GM23248 (cell line): ENCODE measurements at regions not wholly inside any gene's neighbourhood (a gene's known extent, or its start where the extent isn't known, plus 50 kb on each side); places are given as distances from the start of the nearest gene placed in this dataset.
A peak's percentile ranks its signal among the peaks of the same experiment; 100 is the strongest.

ENCODE experiments used
- DNase-seq: peaks from one replicate; pipeline ENCODE4 v3.0.0-alpha.2; 2015
- H2AFZ ChIP-seq: fragments of 200-600 bp; sonication (generic); 2 replicates; pipeline ENCODE4 v1.6.1; 2016; ENCODE audit warnings: antibody characterized with exemption
- H3F3A ChIP-seq: fragments of 200-600 bp; sonication (generic); 2 replicates; pipeline ENCODE4 v1.6.1; 2016; ENCODE audit warnings: mild to moderate bottlenecking, antibody characterized with exemption, mixed run types; ENCODE audit not compliant: insufficient read depth
- H3K27ac ChIP-seq: fragments of 200-600 bp; sonication (generic); 2 replicates; pipeline ENCODE4 v1.5.1; 2016; ENCODE audit warnings: mild to moderate bottlenecking
- H3K27me3 ChIP-seq: fragments of 200-600 bp; sonication (generic); replicated peaks from 2 replicates; pipeline ENCODE4 v1.6.1; 2016; ENCODE audit warnings: mild to moderate bottlenecking; ENCODE audit not compliant: insufficient read depth
- H3K36me3 ChIP-seq: fragments of 200-600 bp; sonication (generic); 2 replicates; pipeline ENCODE4 v1.6.1; 2016; ENCODE audit warnings: low read depth, mild to moderate bottlenecking
- H3K4me1 ChIP-seq: fragments of 200-600 bp; sonication (generic); 2 replicates; pipeline ENCODE4 v1.6.1; 2016; ENCODE audit warnings: mild to moderate bottlenecking; ENCODE audit not compliant: insufficient read depth
- H3K4me2 ChIP-seq: fragments of 200-600 bp; sonication (generic); one replicate; pipeline ENCODE4 v1.6.1; 2016; ENCODE audit warnings: mild to moderate bottlenecking; ENCODE audit not compliant: unreplicated experiment
- H3K4me3 ChIP-seq: fragments of 200-600 bp; sonication (generic); 2 replicates; pipeline ENCODE4 v1.5.1; 2016; ENCODE audit warnings: mild to moderate bottlenecking
- H3K79me2 ChIP-seq: fragments of 200-600 bp; sonication (generic); 2 replicates; pipeline ENCODE4 v1.6.1; 2016; ENCODE audit warnings: mild to moderate bottlenecking; ENCODE audit not compliant: insufficient read depth
- H3K9ac ChIP-seq: fragments of 200-600 bp; sonication (generic); 2 replicates; pipeline ENCODE4 v1.6.1; 2016; ENCODE audit warnings: mild to moderate bottlenecking
- H3K9me2 ChIP-seq: fragments of 200-600 bp; sonication (generic); 2 replicates; pipeline ENCODE4 v1.6.1; 2016; ENCODE audit warnings: mixed run types, mild to moderate bottlenecking, moderate library complexity; ENCODE audit not compliant: insufficient read depth
- H3K9me3 ChIP-seq: fragments of 200-600 bp; sonication (generic); one replicate; pipeline ENCODE4 v1.6.1; 2017; ENCODE audit warnings: low read depth
- H4K20me1 ChIP-seq: fragments of 200-600 bp; sonication (generic); 2 replicates; pipeline ENCODE4 v1.6.0; 2016; ENCODE audit not compliant: insufficient read depth
- EZH2 ChIP-seq: fragments of 200-600 bp; sonication (generic); IDR thresholded peaks from 2 replicates; pipeline ENCODE4 v1.6.1; 2018; ENCODE audit warnings: antibody characterized with exemption, mild to moderate bottlenecking; ENCODE audit not compliant: insufficient read depth, poor library complexity, severe bottlenecking
- EZH2phosphoT487 ChIP-seq: fragments of 200-600 bp; sonication (generic); IDR thresholded peaks from 2 replicates; pipeline ENCODE4 v1.6.1; 2018; ENCODE audit warnings: antibody characterized with exemption, moderate library complexity, mild to moderate bottlenecking, low read depth; ENCODE audit not compliant: insufficient read depth
- WGBS, 2 experiments: methylation state at CpG; one replicate each; pipeline ENCODE4 v1.1.6; 2015 to 2017; ENCODE audit warnings: low lambda C conversion rate in 2 of 2, low coverage in 1 of 2; ENCODE audit errors: missing lambda C conversion rate in 2 of 2; 5-methylcytosine and 5-hydroxymethylcytosine counted together
- in situ Hi-C: fragments of 300-500 bp; cut with MboI; formaldehyde crosslinking; loops from 2 replicates; pipeline ENCODE4 v1.15.0; 2020

DNA sequence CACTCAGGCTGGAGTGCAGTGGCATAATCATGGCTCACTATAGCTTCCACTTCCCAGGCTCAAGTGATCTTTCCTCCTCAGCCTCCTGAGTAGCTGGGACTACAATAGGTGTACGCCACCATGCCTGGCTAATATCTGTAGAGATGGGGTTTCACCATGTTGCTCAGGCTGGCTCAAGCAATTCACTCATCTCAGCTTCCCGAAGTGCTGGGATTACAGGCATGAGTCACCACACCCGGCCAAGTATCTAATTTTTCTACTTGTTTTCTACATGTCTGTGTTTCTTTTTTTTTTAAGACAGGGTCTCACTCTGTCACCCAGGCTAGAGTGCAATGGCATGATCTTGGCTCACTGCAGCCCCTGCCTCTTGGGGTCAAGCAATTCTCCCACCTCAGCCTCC lies 119.7 kb upstream of the MED13L start:
- in situ Hi-C loops: no loop called here
- Histone ChIP-seq H3K9ac (no peak overlapping the region), H3F3A (no peaks in the 10 kb centered on the region), H3K4me1 (peaks cover 4% of the 10 kb centered on the region; the same call in 1 of the 2 replicates), H2AFZ (no peak overlapping the region), H3K4me3 (no peak overlapping the region), H3K9me2 (no peaks in the 10 kb centered on the region), H4K20me1 (no peaks in the 10 kb centered on the region), H3K27me3 (no peaks in the 10 kb centered on the region), H3K79me2 (no peaks in the 10 kb centered on the region), H3K27ac (no peak overlapping the region), H3K36me3 (no peaks in the 10 kb centered on the region), H3K9me3 (no peaks in the 10 kb centered on the region), H3K4me2 (no peak overlapping the region)
- WGBS, 2 experiments: 18 to 21% methylated on average over 3 of the region's 3 CpGs
- peak; percentile 74 for DNase-seq
- no peak for TF ChIP-seq EZH2phosphoT487
- TF ChIP-seq EZH2: no peak

DNA sequence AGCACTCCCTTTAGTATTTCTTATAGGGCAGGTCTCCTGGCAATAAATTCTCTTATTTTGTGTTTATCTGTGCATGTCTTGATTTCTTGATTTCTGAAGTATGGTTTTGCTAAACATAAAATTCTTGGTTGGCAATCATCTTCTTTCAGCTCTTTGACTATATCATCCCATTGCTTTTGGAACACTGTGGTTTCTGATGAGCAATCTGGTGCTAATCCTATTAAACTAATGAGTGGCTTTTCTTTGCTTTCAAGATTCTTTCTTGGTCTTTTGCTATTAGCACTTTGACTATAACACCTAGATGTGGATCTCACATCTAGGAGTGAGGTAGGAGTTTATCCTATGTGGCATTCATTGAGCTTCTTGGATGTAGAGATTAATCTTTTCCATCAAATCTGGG lies 120.7 kb upstream of the MED13L start:
- H3K9me2 ChIP-seq: no peaks in the 10 kb centered on the region
- no peak overlapping the region for H3K9ac ChIP-seq
- no peaks in the 10 kb centered on the region for H3K36me3 ChIP-seq
- H3F3A ChIP-seq: no peaks in the 10 kb centered on the region
- no peaks in the 10 kb centered on the region for H4K20me1 ChIP-seq
- no peaks in the 10 kb centered on the region for H3K27me3 ChIP-seq
- H3K79me2 ChIP-seq: no peaks in the 10 kb centered on the region
- H3K9me3 ChIP-seq: no peaks in the 10 kb centered on the region
- DNase-seq: no peak
- no peak overlapping the region for H3K4me3 ChIP-seq
- TF ChIP-seq EZH2 (no peak), EZH2phosphoT487 (no peak)
- no peak overlapping the region for H3K4me2 ChIP-seq
- peaks cover 4% of the 10 kb centered on the region; the same call in 1 of the 2 replicates for H3K4me1 ChIP-seq
- no peak overlapping the region for H2AFZ ChIP-seq
- in situ Hi-C loops: no loop called here
- no peak overlapping the region for H3K27ac ChIP-seq

DNA sequence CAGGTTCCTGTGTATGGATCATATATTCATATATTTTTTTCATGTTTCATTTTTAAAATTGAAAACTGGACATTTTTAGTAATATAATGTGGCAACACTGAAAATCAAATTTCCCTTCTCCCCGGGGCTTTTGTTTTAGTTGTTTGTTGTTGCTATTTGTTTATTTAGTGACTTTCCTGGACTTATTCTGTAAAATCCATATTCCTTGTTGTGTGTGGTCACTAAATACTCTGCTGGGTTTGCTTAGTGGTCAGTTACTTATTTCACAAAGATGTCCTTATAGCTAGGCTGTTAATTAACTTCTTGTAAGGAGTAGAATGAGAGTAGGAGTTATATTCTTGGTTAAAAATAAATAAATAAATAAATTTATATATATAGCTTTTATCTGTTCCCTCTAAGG lies 121.6 kb upstream of the MED13L start:
- H3K4me2 ChIP-seq: no peak overlapping the region
- H2AFZ ChIP-seq: no peak overlapping the region
- H3K9me2 ChIP-seq: no peaks in the 10 kb centered on the region
- H3K79me2 ChIP-seq: no peaks in the 10 kb centered on the region
- no peak overlapping the region for H3K9ac ChIP-seq
- no peaks in the 10 kb centered on the region for H3K36me3 ChIP-seq
- H3K4me3 ChIP-seq: no peak overlapping the region
- peaks cover 4% of the 10 kb centered on the region; the same call in 1 of the 2 replicates for H3K4me1 ChIP-seq
- 50 to 51% methylated on average over 1 of the region's 1 CpG for WGBS, 2 experiments
- H3K27me3 ChIP-seq: no peaks in the 10 kb centered on the region
- TF ChIP-seq EZH2: no peak
- no peak for TF ChIP-seq EZH2phosphoT487
- H3K9me3 ChIP-seq: no peaks in the 10 kb centered on the region
- in situ Hi-C loops: no loop called here
- no peak overlapping the region for H3K27ac ChIP-seq
- H3F3A ChIP-seq: no peaks in the 10 kb centered on the region
- H4K20me1 ChIP-seq: no peaks in the 10 kb centered on the region
- no peak for DNase-seq

DNA sequence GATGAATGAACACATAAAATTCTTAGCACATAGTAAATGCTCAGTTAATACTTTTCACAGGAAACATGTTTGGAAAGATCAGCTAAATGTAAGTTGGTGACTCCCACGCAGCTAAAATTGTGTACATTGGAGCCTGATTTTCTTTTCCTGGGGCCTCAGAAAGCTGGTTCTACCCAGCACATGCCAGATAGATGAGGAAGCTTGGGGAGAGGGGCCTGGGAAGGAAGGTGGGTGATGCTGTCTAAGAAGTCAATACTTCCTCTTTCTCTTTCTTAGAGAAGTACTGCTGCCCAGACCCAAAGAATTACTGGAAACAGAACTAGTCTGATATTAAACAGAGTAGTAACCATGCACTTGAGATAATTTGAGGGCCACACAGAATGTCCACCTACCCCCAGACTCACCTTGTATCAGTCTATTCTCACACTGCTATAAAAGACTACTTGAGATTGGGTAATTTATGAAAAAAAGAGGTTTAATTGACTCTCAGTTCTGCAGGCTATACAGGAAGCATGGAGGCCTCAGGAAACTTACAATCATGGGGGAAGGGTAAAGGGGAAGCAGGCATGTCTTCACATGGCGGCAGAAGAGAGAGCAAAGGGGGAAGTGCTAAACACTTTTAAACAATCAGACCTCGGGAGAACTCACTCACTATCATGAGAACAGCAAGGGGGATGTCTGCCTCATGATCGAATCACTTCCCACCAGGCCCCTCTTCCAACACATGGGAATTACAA lies 123.3 kb upstream of the MED13L start:
- in situ Hi-C loops: no loop called here
- Histone ChIP-seq H3K27ac (no peak overlapping the region), H3K79me2 (no peaks in the 10 kb centered on the region), H3K9me3 (no peaks in the 10 kb centered on the region), H3K36me3 (no peaks in the 10 kb centered on the region), H3K9me2 (no peaks in the 10 kb centered on the region), H3F3A (no peaks in the 10 kb centered on the region), H2AFZ (no peak overlapping the region), H3K27me3 (no peaks in the 10 kb centered on the region), H4K20me1 (no peaks in the 10 kb centered on the region), H3K9ac (no peak overlapping the region), H3K4me1 (peaks cover 5% of the 10 kb centered on the region), H3K4me2 (no peak overlapping the region), H3K4me3 (no peak overlapping the region)
- DNase-seq: no peak
- WGBS, 2 experiments: 70 to 75% methylated on average over 4 of the region's 4 CpGs
- TF ChIP-seq EZH2 (no peak), EZH2phosphoT487 (no peak)

DNA sequence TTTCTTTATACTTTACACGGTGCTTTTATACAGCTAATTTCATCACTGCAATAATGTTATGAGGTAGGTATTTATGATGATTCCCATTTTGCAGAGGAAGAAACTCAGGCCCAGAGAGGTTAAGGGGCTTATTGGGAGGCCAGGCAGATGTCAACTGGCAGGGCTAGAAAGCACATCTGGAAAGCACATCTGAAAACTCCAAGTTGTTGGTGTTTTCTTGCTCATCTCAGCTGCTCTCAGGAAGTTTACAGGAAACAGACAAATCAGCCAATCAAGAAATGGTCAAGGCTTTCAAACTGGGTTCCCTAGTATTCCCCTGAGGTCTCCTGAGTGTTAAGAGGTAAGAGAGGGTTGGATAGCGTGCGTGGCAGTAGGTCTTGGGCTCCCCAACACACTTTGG lies 124.1 kb upstream of the MED13L start:
- DNase-seq: no peak
- H3K27me3 ChIP-seq: no peaks in the 10 kb centered on the region

More for the DNA sequence above, 124.1 kb upstream of the MED13L start:
- no peak overlapping the region for H3K27ac ChIP-seq
- H3K4me3 ChIP-seq: no peak overlapping the region
- in situ Hi-C loops: no loop called here
- no peaks in the 10 kb centered on the region for H3F3A ChIP-seq
- no peaks in the 10 kb centered on the region for H3K9me2 ChIP-seq
- no peaks in the 10 kb centered on the region for H4K20me1 ChIP-seq
- H3K36me3 ChIP-seq: no peaks in the 10 kb centered on the region
- H3K9ac ChIP-seq: no peak overlapping the region
- H2AFZ ChIP-seq: no peak overlapping the region
- WGBS, 2 experiments: 97 to 99% methylated on average over 3 of the region's 3 CpGs
- H3K4me2 ChIP-seq: no peak overlapping the region
- H3K4me1 ChIP-seq: peaks cover 12% of the 10 kb centered on the region
- H3K79me2 ChIP-seq: no peaks in the 10 kb centered on the region
- TF ChIP-seq EZH2phosphoT487: no peak
- no peak for TF ChIP-seq EZH2
- no peaks in the 10 kb centered on the region for H3K9me3 ChIP-seq
